Spleen (tissue), 7 donors: ENCODE measurements at regions not wholly inside any gene's neighbourhood (a gene's known extent, or its start where the extent isn't known, plus 50 kb on each side); places are given as distances from the start of the nearest gene placed in this dataset.

ENCODE experiments used
- CTCF ChIP-seq, 11 experiments: fragments of 200-600 bp in 7 of 11; fragments of 450-650 bp in 4 of 11; sonication (generic) in 4 of 11; IDR thresholded peaks in 8 of 11; conservative IDR thresholded peaks in 3 of 11; 1 replicate in 7 of 11; 2 replicates in 4 of 11; pipeline versions ENCODE4 v1.4.0 to v1.8.0; 2016 to 2021; ENCODE audit warnings: antibody characterized with exemption in 11 of 11, inconsistent platforms in 4 of 11, mild to moderate bottlenecking in 1 of 11
- POLR2A ChIP-seq, 3 donors: fragments of 450-650 bp; IDR thresholded peaks; one replicate each; pipeline ENCODE4 v1.5.1; 2017; ENCODE audit warnings: antibody characterized with exemption in 3 of 3, mild to moderate bottlenecking in 1 of 3
- POLR2AphosphoS5 ChIP-seq, 3 donors: sonication (generic); formaldehyde crosslinking; IDR thresholded peaks; one replicate each; pipeline ENCODE4 v1.5.1; 2017; ENCODE audit warnings: antibody characterized with exemption in 3 of 3
- donor health status: DM: no; HTN: no; CAD: no; lungs with moderate emphysema.
- donor health status: DM: no; HTN: no; CAD: no.
- donor health status: DM: no; HTN: no; CAD: no.

GRCh38 chr13:87302034-87302433 is 369.1 kb upstream of the SLITRK5 start:
- TF ChIP-seq CTCF (IDR thresholded peaks at IDR 0.05 in 8 of 11, conservative IDR thresholded peaks at IDR 0.05 in 3 of 11) (no peak), POLR2A (IDR thresholded peaks at IDR 0.05) (no peak), POLR2AphosphoS5 (IDR thresholded peaks at IDR 0.05) (no peak)
